GM13976 (cell line): ENCODE measurements at regions not wholly inside any gene's neighbourhood (a gene's known extent, or its start where the extent isn't known, plus 50 kb on each side); places are given as distances from the start of the nearest gene placed in this dataset.

ENCODE experiments used
- DNase-seq: peaks from one replicate; pipeline ENCODE4 v3.0.0; 2012; ENCODE audit warnings: low spot score
- CTCF ChIP-seq: IDR thresholded peaks from 2 replicates; pipeline ENCODE4 v1.5.1; 2012; ENCODE audit warnings: borderline replicate concordance, mild to moderate bottlenecking; ENCODE audit not compliant: insufficient read depth; ENCODE audit errors: extremely low read depth, missing control alignments, control extremely low read depth
- in situ Hi-C: fragments of 300-500 bp; cut with MboI; formaldehyde crosslinking; loops from one replicate; pipeline ENCODE4 v1.12.0; 2022; ENCODE audit warnings: low sequenced_read_pairs, mixed read lengths, inconsistent platforms; ENCODE audit not compliant: unreplicated experiment

GRCh38 chr21:24714646-24715200 lies 892.6 kb downstream of the MRPL39 start:
- TF ChIP-seq CTCF: no peak
- no peak for DNase-seq
- in situ Hi-C loops: no loop called here

GRCh38 chr21:24705201-24705600 lies 902.1 kb downstream of the MRPL39 start:
- no peak for DNase-seq
- in situ Hi-C loops: no loop called here
- TF ChIP-seq CTCF: no peak

- in situ Hi-C loops: no loop called here
- DNase-seq: no peak
- no peak for TF ChIP-seq CTCF
Observed at GRCh38 chr21:24693779-24694178, 913.5 kb downstream of the MRPL39 start.

- in situ Hi-C loops: no loop called here
- TF ChIP-seq CTCF: no peak
- DNase-seq: no peak
Observed at GRCh38 chr21:24681456-24681855, 925.8 kb downstream of the MRPL39 start.

GRCh38 chr21:24671901-24672300 lies 935.4 kb downstream of the MRPL39 start:
- DNase-seq: no peak
- TF ChIP-seq CTCF: no peak
- in situ Hi-C loops: no loop called here

- in situ Hi-C loops: no loop called here
- TF ChIP-seq CTCF: no peak
- DNase-seq: no peak
Observed at GRCh38 chr21:24658926-24659325, 948.4 kb downstream of the MRPL39 start.

- in situ Hi-C loops: no loop called here
- TF ChIP-seq CTCF: no peak
- DNase-seq: no peak
Observed at GRCh38 chr21:24658026-24658425, 949.3 kb downstream of the MRPL39 start.
